ENCODE measurements at regions not wholly inside any gene's neighbourhood (a gene's known extent, or its start where the extent isn't known, plus 50 kb on each side); places are given as distances from the start of the nearest gene placed in this dataset.

GRCh38 chr1:193310564-193310963, 124.2 kb upstream of the B3GALT2 start:
- no peaks in the 10 kb centered on the region for H3K4me1 ChIP-seq
- TF ChIP-seq EZH2 (IDR thresholded peaks at IDR 0.05) (no peak), EZH2phosphoT487 (IDR thresholded peaks at IDR 0.05) (no peak)
- TF ChIP-seq, protein P1, sequence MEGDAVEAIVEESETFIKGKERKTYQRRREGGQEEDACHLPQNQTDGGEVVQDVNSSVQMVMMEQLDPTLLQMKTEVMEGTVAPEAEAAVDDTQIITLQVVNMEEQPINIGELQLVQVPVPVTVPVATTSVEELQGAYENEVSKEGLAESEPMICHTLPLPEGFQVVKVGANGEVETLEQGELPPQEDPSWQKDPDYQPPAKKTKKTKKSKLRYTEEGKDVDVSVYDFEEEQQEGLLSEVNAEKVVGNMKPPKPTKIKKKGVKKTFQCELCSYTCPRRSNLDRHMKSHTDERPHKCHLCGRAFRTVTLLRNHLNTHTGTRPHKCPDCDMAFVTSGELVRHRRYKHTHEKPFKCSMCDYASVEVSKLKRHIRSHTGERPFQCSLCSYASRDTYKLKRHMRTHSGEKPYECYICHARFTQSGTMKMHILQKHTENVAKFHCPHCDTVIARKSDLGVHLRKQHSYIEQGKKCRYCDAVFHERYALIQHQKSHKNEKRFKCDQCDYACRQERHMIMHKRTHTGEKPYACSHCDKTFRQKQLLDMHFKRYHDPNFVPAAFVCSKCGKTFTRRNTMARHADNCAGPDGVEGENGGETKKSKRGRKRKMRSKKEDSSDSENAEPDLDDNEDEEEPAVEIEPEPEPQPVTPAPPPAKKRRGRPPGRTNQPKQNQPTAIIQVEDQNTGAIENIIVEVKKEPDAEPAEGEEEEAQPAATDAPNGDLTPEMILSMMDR (IDR thresholded peaks at IDR 0.05) = no peak
- no peaks in the 10 kb centered on the region for H4K20me1 ChIP-seq (ENCODE audit: low read depth)
- H3K4me3 ChIP-seq = no peak overlapping the region
- no peaks in the 10 kb centered on the region for H3F3A ChIP-seq (ENCODE audit: low read depth)
- H3K4me2 ChIP-seq = no peak overlapping the region
- H3K36me3 ChIP-seq = no peaks in the 10 kb centered on the region
- no peak overlapping the region for H3K9ac ChIP-seq
- Mint-ChIP-seq H3K4me1 (no peaks in the 10 kb centered on the region), H3K9me3 (no peaks in the 10 kb centered on the region), H3K27me3 (ENCODE audit: insufficient read depth, low read depth) (no peaks in the 10 kb centered on the region), H3K27ac (no peak overlapping the region), H3K4me3 (no peak overlapping the region), H3K36me3 (no peaks in the 10 kb centered on the region)
- DNase-seq (ENCODE audit: low spot score) = no peak
- H2AFZ ChIP-seq (replicated peaks) = peak overlapping the region; percentile 50
- H3K27me3 ChIP-seq = no peaks in the 10 kb centered on the region
- no peaks in the 10 kb centered on the region for H3K79me2 ChIP-seq (ENCODE audit: low read depth)
- no peaks in the 10 kb centered on the region for H3K9me3 ChIP-seq (ENCODE audit: low read depth)
- H3K27ac ChIP-seq = no peak overlapping the region

GRCh38 chr1:193309936-193310475, 123.6 kb upstream of the B3GALT2 start:
- Histone ChIP-seq H3K27me3 (no peaks in the 10 kb centered on the region), H3K4me1 (no peaks in the 10 kb centered on the region), H4K20me1 (ENCODE audit: low read depth) (no peaks in the 10 kb centered on the region), H3F3A (ENCODE audit: low read depth) (no peaks in the 10 kb centered on the region), H3K9me3 (ENCODE audit: low read depth) (no peaks in the 10 kb centered on the region), H3K79me2 (ENCODE audit: low read depth) (no peaks in the 10 kb centered on the region), H2AFZ (replicated peaks) (no peak overlapping the region), H3K4me3 (no peak overlapping the region), H3K27ac (no peak overlapping the region), H3K9ac (no peak overlapping the region), H3K36me3 (no peaks in the 10 kb centered on the region), H3K4me2 (no peak overlapping the region)
- TF ChIP-seq, protein P1 (IDR thresholded peaks at IDR 0.05) = no peak
- TF ChIP-seq EZH2phosphoT487 (IDR thresholded peaks at IDR 0.05) (no peak), EZH2 (IDR thresholded peaks at IDR 0.05) (no peak)
- Mint-ChIP-seq H3K36me3 (no peaks in the 10 kb centered on the region), H3K9me3 (no peaks in the 10 kb centered on the region), H3K27ac (no peak overlapping the region), H3K27me3 (ENCODE audit: insufficient read depth, low read depth) (no peaks in the 10 kb centered on the region), H3K4me3 (no peak overlapping the region), H3K4me1 (no peaks in the 10 kb centered on the region)
- DNase-seq (ENCODE audit: low spot score) = no peak

GRCh38 chr1:193308438-193308837, 122.0 kb upstream of the B3GALT2 start:
- H2AFZ ChIP-seq (replicated peaks) = no peak overlapping the region
- H3K4me3 ChIP-seq = no peak overlapping the region
- DNase-seq (ENCODE audit: low spot score) = no peak
- Mint-ChIP-seq H3K27ac (no peak overlapping the region), H3K36me3 (no peaks in the 10 kb centered on the region), H3K4me3 (no peak overlapping the region), H3K4me1 (no peaks in the 10 kb centered on the region), H3K9me3 (no peaks in the 10 kb centered on the region), H3K27me3 (ENCODE audit: insufficient read depth, low read depth) (no peaks in the 10 kb centered on the region)
- no peaks in the 10 kb centered on the region for H3K79me2 ChIP-seq (ENCODE audit: low read depth)
- no peak overlapping the region for H3K9ac ChIP-seq
- no peaks in the 10 kb centered on the region for H4K20me1 ChIP-seq (ENCODE audit: low read depth)
- no peaks in the 10 kb centered on the region for H3K36me3 ChIP-seq
- H3K4me1 ChIP-seq = no peaks in the 10 kb centered on the region
- no peaks in the 10 kb centered on the region for H3K9me3 ChIP-seq (ENCODE audit: low read depth)
- H3K4me2 ChIP-seq = no peak overlapping the region
- TF ChIP-seq, protein P1 (IDR thresholded peaks at IDR 0.05) = no peak
- TF ChIP-seq EZH2phosphoT487 (IDR thresholded peaks at IDR 0.05) (no peak), EZH2 (IDR thresholded peaks at IDR 0.05) (no peak)
- H3F3A ChIP-seq (ENCODE audit: low read depth) = no peaks in the 10 kb centered on the region
- no peak overlapping the region for H3K27ac ChIP-seq
- H3K27me3 ChIP-seq = no peaks in the 10 kb centered on the region

Measured in neural progenitor cell (in vitro differentiated cells).